ENCODE measurements at regions not wholly inside any gene's neighbourhood (a gene's known extent, or its start where the extent isn't known, plus 50 kb on each side); places are given as distances from the start of the nearest gene placed in this dataset.

DNA sequence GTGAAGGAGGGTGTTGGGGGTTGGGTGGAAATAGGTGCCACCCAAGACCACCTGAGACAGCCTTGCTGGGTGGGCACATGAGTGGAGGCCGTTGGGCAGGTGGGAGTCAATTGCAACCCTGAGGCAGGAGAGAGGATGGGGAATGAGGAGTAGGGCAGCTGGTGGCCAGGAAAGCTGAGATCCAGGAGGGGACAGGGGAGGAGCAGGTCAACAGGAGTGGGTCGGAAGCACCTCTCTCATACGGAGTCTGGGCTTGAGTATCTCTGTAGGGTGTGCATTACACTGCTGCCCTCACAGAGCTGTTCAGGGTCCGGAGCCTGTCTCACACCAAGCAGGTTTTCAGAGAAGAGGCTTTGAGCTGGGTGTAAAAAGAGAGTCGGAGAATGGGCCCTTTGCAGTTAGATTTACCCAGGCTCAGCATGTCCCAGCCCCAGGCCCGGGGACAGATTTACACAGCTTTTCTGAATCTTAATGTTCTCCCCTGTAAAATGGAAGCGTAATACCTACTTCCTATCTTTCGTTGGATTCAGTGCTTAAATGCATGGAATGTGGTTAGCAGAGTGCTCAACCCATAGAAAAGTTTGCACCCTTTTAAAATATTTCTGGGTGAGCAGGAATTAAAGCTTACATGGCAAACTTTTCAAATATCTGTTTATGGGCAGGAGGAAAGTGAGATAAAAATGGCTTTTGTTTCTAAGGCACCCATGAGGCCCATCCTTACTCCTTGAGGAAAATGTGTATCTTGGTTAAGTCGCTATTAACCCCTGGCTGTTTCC lies 144.0 kb upstream of the MYCN start:
- DNase-seq, result no peak

DNA sequence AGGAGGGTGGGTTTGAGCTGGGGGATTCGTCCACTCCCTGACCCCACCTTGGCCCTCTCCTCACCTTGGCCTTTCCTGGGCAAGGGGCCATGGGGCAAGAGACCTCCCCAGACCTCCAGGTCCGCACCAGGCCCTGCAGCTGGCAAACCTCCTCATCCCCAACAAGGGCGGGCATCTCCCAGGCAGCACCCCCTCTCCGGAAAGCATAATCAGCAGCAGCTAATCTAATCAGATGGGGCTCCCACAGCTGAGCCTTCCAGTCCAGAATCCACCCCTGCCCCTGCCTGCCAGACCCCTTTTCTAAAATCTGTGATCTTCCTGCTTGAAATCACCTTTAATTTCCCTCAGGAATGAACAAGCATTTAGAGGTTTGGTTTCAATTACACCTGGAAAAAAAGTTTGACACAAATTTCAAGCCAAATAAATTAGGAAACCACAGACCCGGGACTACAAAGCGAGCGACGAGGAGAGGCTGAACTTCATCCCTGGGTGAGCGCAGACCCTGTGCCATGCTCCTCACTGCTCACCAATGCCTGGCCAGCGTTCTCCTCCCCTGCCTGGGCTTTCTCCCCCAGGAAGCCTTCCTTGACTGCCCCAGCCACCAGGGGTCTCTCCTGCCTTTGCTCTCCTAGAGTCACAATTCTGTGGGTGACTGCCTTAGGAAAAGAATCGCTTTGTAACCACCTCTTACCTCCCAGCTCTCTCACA lies 143.0 kb upstream of the MYCN start:
- DNase-seq, result peak; percentile 36

DNA sequence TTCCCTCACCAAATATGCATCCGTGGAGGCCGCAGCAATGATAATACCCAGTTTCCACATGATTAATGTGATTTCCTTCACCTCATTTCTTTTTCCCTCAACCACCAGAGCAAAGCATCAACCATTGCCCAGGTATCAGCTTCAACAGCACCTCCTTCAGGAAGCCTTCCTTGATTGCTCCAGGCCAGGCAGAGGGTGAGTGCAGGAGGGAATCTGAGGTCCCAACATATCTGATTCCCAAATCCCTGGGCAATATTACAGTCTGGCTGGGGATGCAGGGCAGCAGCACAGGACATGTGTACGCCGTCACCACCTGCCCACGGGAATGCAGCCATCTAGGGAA lies 142.4 kb upstream of the MYCN start:
- no peak for DNase-seq

DNA sequence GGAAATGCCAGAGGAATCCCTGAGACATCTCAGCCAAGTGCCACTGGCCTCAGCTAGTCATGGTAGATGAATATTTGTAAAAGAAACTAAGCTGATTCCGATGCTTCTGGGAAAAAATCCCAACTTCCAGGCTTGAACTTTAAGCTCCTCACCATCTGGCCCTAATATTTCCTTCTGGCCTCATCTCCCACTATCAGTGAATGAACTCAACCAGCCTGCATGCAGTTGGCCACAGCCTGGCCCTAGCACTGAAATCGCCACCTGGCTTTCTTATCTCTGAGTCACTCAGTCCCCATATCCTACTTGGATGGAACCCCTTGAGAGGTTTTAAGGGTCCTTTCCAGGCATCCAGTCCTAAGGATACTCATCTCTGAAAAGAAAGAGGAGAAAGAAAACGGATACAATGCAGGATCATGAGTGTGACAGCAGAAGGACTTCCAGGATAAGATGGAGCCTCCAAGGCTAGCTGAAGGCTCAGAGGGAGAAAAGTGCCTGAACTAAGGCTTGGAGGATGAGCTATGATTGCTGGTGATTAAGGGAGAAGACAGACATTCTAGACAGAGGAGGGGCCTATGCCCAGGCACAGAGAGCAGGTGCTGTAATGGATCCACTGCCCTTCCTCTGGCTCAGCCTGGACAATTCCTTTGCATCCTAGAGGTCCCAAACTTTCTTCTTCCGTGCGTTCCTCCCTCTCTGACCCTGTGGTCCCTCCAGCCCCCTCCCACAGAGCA lies 141.5 kb upstream of the MYCN start:
- DNase-seq, result no peak

DNA sequence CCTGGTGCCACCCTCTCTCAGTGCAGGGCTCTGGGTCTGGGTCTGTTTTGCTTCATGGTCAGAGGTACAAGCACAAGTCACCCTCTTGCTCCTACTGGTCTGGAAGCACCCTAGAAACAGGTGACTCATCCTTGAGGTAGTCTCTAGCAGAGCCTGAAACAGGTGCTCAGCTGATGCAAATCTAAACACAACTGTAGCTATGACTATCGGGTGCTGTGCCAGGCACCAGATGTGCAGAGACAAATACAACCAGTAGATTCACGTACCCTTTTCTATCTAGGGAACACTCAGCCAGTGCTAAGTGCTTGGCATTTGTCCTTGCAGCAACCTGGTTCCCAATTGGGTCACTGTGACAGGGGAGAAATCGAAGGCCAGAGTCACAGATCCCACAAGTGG lies 140.9 kb upstream of the MYCN start:
- DNase-seq, result no peak

DNA sequence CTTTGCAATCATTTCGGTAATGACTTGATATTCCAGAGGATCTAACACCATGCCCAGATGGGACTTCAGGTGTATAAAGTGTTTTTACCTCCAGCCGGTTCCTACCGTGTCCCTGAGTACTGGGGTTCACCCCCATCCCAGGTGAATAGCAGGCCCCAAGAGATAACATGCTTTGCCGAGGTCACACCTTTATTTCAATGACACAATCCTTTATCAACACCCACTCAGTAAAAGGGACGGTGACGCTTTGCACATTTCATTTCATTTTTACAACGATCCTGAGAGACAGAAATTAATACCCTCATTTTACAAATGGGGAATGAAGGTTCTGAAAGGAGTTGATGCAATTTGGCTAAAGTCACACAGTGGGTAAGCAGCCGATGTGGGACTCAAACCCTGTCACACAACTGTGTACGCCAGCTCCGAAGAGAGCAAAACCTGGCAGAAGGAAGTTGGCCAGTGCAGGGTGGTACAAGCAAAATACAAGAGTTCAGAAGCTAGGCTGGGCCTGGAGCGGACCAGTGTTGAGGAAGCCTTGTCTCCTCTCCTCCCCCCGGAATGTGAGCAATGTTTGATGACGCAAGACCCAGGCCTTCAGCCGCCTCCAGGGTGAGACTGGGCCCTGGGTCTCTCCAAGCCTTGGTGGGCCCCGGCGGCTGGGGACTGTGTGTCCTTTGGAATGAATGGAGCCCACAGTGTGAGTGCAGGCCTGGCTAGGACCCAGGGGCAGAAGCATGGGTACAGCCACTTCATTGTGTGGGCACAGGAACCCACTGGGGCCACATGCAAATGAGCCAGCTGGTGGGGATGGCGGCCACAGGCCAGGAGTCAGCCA lies 139.6 kb upstream of the MYCN start:
- no peak for DNase-seq

DNA sequence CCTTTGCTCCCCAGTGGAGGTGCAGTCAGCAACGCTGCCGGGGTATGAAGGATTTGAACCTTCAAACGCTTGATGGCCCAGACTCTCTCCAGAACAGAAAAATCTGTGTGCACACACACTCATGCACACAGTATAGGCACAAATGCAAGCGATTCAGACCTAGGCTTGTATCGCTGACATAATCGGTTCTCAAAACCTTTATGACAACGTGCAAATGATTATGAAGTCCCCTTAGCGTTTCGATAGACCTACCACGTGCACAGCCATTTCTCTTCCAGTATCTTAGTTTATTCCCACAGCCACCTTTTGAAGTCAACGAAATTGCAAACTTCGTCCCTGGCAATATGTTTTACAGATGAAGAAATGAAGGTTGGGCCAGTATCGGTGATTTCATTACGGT lies 138.9 kb upstream of the MYCN start:
- no peak for DNase-seq

DNA sequence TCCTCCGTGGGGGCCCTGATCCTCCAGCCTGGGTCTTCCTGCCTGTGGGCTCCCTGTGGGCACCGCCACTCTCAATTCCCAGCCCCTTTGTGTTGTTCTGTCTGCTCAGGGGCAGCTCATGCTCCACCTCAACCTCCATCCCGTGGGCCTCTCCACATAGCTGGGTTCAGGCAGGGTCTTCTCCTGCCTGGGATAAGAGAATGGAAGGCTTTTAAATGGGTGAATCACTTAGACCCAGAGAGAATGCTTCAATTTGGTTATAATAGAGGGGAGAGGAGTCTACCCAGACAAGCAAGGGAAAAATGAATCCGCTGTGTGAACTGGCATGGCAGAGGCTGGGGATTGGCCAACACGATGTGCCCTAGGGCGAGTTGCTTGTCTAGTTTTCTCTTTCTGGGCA lies 138.4 kb upstream of the MYCN start:
- DNase-seq, result no peak

DNA sequence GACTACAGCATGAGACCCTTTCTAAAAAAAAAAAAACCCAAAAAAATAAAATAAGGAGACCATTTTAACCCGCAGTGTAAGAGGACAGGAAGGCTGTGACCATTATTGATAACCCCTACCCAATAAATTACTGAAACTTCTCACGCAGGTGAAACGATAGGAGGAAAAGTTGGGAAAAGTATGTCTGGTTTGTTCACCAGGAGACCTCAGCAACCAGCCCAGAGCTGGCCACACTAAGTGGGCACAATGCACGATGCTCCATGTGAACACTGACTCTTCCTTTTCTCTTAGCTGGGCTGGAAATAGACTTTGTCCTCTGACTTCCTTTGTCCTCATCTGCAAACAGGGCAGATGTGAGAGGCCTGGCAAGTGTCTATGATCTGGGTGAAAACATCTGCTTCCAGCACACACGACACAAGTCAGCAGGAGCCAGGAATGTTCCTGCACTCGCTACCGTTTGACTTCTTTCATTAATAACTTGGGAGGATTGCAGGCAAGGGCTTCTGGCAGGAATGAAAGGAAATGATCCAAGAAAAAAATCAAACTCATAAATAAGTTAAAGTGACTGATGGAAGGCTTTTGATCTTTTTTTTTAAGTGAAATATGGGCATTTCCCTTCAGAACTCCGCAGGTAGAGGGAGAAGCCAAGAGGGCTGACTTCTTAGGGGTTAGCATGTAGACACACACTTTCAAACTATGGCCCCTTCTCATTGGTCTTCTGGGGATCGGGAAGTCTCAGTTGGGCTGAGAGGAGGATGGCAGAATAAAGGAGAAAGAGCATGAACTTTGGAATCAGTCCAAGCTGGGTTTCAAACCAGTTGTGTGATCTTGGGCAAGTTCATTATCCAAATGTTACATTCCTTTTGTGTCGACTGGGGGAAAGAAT lies 137.4 kb upstream of the MYCN start:
- no peak for DNase-seq

DNA sequence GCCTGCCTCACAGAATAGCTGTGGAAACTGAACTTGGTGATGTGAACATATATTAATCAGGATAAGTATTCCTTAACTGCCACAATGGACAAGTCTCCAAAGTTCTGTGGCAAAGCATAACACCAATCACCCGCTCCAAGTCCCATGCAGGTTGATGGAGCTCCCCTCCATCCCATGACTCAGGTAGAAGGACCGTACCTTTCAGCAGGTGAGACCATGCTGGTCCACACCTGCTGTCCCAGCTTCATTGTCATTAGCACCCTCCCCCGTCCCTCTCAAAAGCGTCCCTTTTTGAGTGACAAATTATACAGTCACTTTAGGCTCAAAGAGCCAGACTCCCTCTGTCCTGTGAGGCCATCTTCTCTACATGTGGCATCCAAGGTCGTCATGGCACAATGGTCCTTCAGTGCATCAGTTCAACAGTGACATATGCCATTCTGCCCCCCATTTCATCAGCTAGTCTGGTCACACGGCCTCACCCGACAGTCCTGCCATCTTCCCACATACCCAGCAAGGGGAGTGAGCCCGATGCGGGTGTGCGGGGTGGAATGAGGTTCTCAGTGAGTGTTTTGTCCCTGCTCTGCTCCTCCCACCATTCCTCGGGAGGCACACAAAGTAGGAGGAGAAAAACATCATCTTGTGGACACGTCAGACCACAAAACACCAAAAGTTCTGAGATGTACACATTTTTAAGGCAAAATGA lies 136.7 kb upstream of the MYCN start:
- no peak for DNase-seq

DNA sequence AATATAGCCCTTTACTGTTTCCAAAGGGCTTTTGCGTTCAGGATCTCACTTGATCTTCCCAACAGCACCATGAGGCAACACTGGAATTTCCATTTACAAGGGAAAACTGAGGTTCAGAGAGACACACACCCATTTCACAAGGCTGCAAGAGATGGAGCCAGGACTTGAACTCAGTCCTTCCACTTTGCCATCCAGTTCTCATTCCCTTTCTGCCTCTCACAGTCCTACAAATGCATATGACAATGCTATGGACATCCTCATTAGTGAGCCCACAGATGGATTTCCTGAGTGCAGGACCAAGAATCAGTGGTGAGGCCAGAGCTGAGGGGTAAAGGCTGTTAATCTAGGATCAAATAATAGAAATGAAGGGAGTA lies 136.1 kb upstream of the MYCN start:
- no peak for DNase-seq

DNA sequence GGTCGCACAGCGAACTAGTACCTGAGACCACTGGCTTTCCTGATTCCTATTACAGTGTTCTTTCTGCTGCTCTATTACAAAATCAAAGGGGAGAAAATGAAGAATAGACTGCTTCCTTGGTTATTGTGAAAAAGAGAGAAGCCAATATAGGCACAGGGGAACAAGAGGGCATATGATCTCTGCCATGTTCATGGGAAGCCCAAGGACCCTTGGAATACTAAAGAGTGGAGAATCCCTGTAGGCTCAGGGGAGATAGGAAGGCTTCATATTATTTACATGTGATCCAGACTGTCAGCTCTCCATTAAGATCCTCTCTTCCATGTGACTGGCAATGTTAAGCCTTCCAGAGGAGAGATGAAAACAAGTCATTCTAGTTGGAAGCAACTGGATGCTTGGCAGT lies 135.7 kb upstream of the MYCN start:
- no peak for DNase-seq

DNA sequence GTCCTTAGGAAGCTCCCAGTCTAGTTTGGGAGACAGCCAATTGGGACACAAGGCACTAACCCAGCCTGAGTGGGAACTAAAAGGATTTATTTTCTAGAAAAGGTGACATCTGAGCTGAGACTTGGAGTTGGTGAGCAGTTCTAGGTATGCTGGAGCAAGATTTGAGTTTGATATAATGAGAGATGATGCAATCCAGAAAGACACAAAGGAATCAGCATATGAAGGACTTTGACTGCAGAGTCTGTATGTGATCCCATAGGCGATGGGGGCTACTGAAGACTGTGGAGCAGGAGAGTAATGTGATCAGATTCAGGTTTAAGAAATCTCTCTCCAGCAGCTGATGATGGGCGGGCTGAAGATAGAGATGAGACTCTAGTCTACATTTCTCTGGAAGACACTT lies 135.1 kb upstream of the MYCN start:
- DNase-seq, result no peak

DNA sequence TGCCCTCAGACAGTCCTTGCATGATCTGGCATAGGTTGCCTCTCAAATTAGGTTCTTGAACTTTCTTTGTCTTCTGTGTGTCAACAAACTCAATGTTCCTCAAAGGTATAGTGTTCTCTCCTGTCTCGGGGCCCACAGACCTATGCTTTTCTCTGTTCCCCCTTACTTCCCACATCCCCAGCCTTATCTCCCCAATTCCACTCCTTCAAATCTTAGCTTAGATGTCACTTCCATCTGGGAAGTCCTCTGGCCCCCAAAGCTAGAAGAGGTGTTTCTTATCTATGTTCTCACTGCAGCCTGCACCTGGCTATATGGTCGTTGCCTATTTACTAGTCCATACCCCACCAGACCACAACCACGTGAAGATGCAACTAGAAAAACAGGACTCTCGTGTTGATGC lies 134.6 kb upstream of the MYCN start:
- DNase-seq, result no peak

DNA sequence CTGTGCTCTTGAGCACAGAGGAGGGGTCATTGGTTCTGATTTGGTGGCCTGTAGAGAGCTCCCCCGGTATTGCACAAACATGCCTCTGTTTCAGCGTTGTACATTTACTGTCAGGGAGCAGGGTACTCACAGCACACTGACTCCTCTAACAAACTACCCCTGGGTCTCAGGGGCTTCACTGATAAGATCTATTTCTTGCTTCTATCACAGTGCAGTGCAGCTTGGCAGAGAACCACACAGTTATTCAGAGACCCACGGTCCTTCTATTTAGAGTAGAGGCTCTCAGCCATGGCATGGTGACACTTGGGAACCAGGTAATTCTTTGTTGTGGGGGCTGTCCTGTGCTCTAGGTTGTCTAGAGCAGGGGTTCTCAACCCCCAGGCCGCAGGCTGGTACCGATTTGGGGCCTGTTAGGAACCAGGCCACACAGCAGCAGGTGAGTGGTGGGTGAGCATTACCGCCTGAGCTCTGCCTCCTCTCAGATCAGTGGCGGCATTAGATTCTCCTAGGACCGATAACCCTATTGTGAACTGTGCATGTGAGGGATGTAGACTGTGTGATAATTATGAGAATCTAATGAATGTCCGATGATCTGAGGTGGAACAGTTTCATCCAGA lies 133.4 kb upstream of the MYCN start:
- no peak for DNase-seq

DNA sequence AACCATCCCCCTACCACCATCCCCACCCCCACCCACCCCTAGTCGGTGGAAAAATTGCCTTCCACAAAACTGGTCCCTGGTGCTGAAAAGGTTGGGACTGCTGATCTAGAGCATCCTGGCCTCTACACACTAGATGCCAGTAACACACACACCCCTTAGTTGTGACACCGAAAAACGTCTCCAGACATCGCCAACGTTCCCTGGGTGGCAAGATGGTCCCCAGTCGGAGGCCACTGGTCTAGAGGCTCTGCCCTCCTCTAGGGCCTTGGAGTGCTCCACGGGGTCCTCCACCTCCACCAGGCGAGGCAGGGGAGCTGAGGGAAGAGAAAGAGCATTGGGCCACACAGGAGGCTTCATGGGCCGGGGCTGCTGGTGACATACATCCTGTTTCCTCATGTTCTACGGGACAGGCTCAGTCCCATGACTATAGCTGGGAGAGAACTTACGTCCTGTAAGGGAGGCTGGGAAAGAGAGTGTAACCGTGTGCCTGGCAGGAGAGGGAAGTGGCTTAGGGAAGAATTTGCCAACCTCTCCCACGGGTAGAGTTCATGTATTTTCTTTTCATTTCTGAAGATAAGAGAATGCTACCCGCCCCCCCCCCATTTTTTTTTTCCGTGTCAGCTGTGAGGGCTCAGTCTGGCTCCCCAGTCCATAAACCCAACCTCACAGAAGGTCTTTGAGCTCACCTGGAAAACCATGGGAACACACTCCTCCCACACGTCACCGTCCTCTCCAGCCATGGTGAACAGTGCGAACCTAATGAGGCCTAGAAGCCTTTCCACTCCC lies 132.7 kb upstream of the MYCN start:
- DNase-seq, result no peak

DNA sequence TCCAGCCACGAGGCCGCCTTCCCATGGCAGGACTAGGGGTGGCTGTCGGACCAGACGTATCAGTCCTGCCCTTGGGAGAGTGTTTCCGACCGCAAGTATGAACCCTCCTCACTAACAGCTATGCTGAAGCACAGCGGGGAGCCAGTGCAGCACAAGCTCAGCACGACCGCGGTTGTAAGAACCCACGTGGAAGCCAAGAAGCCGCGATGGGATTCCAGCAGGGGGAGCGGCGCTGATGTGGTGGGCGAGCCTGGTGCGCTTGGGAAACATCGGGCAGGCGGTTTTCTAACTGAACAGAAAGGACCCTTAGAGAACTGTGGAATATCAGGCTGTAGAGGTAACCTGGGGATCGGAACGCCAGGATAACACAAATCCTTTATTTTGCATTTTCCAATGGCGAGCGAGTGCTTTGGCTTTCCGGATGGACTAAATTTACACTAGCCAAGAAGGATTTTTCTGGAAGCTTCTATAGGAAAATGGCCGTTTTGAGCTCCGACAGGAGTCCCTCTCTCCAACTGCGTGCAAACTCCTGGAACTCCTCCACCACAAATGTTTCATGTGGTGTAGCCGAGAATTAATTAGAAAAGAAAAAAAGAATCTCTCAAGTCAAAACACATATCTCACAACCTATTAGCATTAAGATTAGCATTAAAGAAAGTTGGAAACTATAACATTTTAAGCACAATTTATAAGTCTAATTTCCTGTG lies 132.0 kb upstream of the MYCN start:
- peak; percentile 8 for DNase-seq

DNA sequence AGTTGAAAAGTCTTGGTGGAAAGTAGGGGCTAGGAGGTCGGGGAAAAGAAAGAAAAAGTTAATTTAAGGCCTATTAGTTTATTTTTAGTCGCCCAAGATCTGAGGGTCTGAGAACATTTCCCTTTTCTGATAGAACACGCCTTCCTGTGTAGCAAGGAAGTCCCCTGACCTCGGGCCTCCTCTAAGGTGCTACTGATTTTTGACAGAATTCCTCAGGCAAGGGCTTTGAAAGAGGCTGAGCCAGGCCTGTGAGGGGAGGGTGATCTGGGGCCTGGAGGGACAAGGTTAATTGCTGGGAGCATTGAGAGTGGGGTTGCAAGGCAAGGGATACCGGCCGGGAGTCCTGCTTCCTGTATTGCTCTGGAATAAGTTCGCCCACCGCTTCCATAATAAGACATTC lies 131.4 kb upstream of the MYCN start:
- DNase-seq, result peak; percentile 8

DNA sequence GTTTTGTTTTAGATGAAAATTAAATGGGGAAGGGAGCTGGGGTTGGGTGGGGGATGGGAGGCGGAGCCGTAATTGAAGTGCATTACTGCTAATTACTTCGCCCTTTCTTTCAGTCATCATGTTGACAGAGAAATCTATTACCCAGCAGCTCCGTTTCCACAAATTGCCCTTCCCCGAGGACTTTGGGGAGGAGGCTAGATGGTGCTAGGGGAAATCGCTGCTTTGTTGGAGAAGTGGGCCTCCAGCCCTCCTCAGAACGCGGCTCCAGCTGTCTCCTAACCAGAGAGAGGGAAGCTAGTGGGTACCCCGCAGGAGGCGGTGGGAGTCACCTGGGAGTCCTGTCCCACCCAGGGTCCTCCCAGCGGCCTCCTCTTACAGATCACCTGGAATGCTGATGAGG lies 130.9 kb upstream of the MYCN start:
- no peak for DNase-seq

All from hematopoietic multipotent progenitor cell treated with erythropoietin and hydrocortisone succinate and interleukin-3 and kit ligand, for 4 days (in vitro differentiated cells).